ENCODE measurements at regions not wholly inside any gene's neighbourhood (a gene's known extent, or its start where the extent isn't known, plus 50 kb on each side); places are given as distances from the start of the nearest gene placed in this dataset.
"Not testable (repeated sequence)": the region's sequence is repeated elsewhere in the genome, so short reads cannot be mapped to it uniquely, and the experiment has no call there.

DNA sequence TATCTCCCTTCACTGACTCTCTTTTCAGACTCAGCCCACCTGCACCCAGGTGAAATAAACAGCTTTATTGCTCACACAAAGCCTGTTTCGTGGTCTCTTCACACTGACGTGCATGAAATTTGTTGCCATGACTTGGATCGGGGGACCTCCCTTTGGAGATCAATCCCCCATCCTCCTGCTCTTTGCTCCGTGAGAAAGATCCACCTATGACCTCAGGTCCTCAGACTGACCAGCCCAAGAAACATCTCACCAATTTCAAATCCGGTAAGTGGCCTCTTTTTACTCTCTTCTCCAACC is 638.3 kb downstream of the UTRN start:
- not testable (repeated sequence) for TF ChIP-seq ARNT (IDR thresholded peaks at IDR 0.05); NFRKB (IDR thresholded peaks at IDR 0.05); SP1 (IDR thresholded peaks at IDR 0.05); FOXK2 (IDR thresholded peaks at IDR 0.05); LEF1 (IDR thresholded peaks at IDR 0.05; ENCODE audit: borderline replicate concordance); FOXA1 (IDR thresholded peaks at IDR 0.05); L3MBTL2 (conservative IDR thresholded peaks at IDR 0.05); ELF4 (IDR thresholded peaks at IDR 0.05); SUZ12 (IDR thresholded peaks at IDR 0.05); FOXM1 (IDR thresholded peaks at IDR 0.05; ENCODE audit: borderline replicate concordance); BHLHE40 (IDR thresholded peaks at IDR 0.05; ENCODE audit: borderline replicate concordance)
- TF ChIP-seq, protein P1, sequence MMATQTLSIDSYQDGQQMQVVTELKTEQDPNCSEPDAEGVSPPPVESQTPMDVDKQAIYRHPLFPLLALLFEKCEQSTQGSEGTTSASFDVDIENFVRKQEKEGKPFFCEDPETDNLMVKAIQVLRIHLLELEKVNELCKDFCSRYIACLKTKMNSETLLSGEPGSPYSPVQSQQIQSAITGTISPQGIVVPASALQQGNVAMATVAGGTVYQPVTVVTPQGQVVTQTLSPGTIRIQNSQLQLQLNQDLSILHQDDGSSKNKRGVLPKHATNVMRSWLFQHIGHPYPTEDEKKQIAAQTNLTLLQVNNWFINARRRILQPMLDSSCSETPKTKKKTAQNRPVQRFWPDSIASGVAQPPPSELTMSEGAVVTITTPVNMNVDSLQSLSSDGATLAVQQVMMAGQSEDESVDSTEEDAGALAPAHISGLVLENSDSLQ (IDR thresholded peaks at IDR 0.05), result not testable (repeated sequence)
